ENCODE measurements at regions not wholly inside any gene's neighbourhood (a gene's known extent, or its start where the extent isn't known, plus 50 kb on each side); places are given as distances from the start of the nearest gene placed in this dataset.
"Not testable (repeated sequence)": the region's sequence is repeated elsewhere in the genome, so short reads cannot be mapped to it uniquely, and the experiment has no call there.

GRCh38 chr4:82125787-82126297, 247.9 kb downstream of the HNRNPD start:
- Histone ChIP-seq H3K36me3 (no peaks in the 10 kb centered on the region), H3K27me3 (replicated peaks in 1 of 7) (no peaks in the 10 kb centered on the region), H3K4me3 (no peak overlapping the region), H3K4me1 (no peaks in the 10 kb centered on the region), H3K27ac (no peak overlapping the region), H3K9me3 (no peaks in the 10 kb centered on the region)
- intact Hi-C loops (cut with DNase I; ENCODE audit: low total_unique reads): no loop called here
- DNase-seq: no peak
- WGBS, 5 donors: 80 to 90% (median 88%) methylated on average over 6 of the region's 6 CpGs
- no peak for TF ChIP-seq CTCF (IDR thresholded peaks at IDR 0.05 in 8 of 11, conservative IDR thresholded peaks at IDR 0.05 in 3 of 11)
- no peak for TF ChIP-seq POLR2A (IDR thresholded peaks at IDR 0.05)
- no peak for TF ChIP-seq POLR2AphosphoS5 (IDR thresholded peaks at IDR 0.05)

GRCh38 chr4:82124932-82125786, 248.6 kb downstream of the HNRNPD start:
- H3K27me3 ChIP-seq (replicated peaks in 1 of 7): no peaks in the 10 kb centered on the region
- intact Hi-C loops (cut with DNase I; ENCODE audit: low total_unique reads): no loop called here

GRCh38 chr4:82124365-82124764, 249.4 kb downstream of the HNRNPD start:
- Histone ChIP-seq H3K27me3 (replicated peaks in 1 of 7) (no peaks in the 10 kb centered on the region), H3K9me3 (no peaks in the 10 kb centered on the region), H3K27ac (no peak overlapping the region), H3K4me3 (no peak overlapping the region), H3K4me1 (no peaks in the 10 kb centered on the region), H3K36me3 (no peaks in the 10 kb centered on the region)
- WGBS, 5 donors: 71 to 76% (median 73%) methylated on average over 5 of the region's 5 CpGs
- intact Hi-C loops (cut with DNase I; ENCODE audit: low total_unique reads): no loop called here
- DNase-seq: no peak
- TF ChIP-seq POLR2A (IDR thresholded peaks at IDR 0.05) (no peak), CTCF (IDR thresholded peaks at IDR 0.05 in 8 of 11, conservative IDR thresholded peaks at IDR 0.05 in 3 of 11) (no peak), POLR2AphosphoS5 (IDR thresholded peaks at IDR 0.05) (no peak)

More at GRCh38 chr4:82124932-82125786, 248.6 kb downstream of the HNRNPD start:
- Histone ChIP-seq H3K4me3 (no peak overlapping the region), H3K36me3 (no peaks in the 10 kb centered on the region), H3K27ac (no peak overlapping the region), H3K9me3 (no peaks in the 10 kb centered on the region), H3K4me1 (no peaks in the 10 kb centered on the region)
- DNase-seq: no peak
- WGBS, 5 donors: 83 to 96% (median 88%) methylated on average over 7 of the region's 7 CpGs
- TF ChIP-seq POLR2A (IDR thresholded peaks at IDR 0.05) (no peak), CTCF (IDR thresholded peaks at IDR 0.05 in 8 of 11, conservative IDR thresholded peaks at IDR 0.05 in 3 of 11) (no peak)

GRCh38 chr4:82123934-82124333, 249.9 kb downstream of the HNRNPD start:
- TF ChIP-seq POLR2A (IDR thresholded peaks at IDR 0.05): no peak
- no peaks in the 10 kb centered on the region for H3K9me3 ChIP-seq
- WGBS, 5 donors: 49 to 58% (median 54%) methylated on average over 3 of the region's 3 CpGs
- H3K4me3 ChIP-seq: no peak overlapping the region
- no peak for DNase-seq
- H3K27ac ChIP-seq: no peak overlapping the region
- H3K36me3 ChIP-seq: no peaks in the 10 kb centered on the region
- H3K4me1 ChIP-seq: no peaks in the 10 kb centered on the region
- intact Hi-C loops (cut with DNase I; ENCODE audit: low total_unique reads): no loop called here
- H3K27me3 ChIP-seq (replicated peaks in 1 of 7): no peaks in the 10 kb centered on the region

GRCh38 chr4:82115183-82115582, 258.6 kb downstream of the HNRNPD start:
- H3K4me3 ChIP-seq; H3K36me3 ChIP-seq; H3K9me3 ChIP-seq; H3K4me1 ChIP-seq; H3K27me3 ChIP-seq (replicated peaks in 1 of 7); DNase-seq; H3K27ac ChIP-seq; intact Hi-C loops (cut with DNase I; ENCODE audit: low total_unique reads): not testable (repeated sequence)
- WGBS, 5 donors: 82 to 93% (median 85%) methylated on average over 2 to 3 of the region's 3 CpGs

All from spleen (tissue), 11 donors.